ENCODE measurements at regions not wholly inside any gene's neighbourhood (a gene's known extent, or its start where the extent isn't known, plus 50 kb on each side); places are given as distances from the start of the nearest gene placed in this dataset.

DNA sequence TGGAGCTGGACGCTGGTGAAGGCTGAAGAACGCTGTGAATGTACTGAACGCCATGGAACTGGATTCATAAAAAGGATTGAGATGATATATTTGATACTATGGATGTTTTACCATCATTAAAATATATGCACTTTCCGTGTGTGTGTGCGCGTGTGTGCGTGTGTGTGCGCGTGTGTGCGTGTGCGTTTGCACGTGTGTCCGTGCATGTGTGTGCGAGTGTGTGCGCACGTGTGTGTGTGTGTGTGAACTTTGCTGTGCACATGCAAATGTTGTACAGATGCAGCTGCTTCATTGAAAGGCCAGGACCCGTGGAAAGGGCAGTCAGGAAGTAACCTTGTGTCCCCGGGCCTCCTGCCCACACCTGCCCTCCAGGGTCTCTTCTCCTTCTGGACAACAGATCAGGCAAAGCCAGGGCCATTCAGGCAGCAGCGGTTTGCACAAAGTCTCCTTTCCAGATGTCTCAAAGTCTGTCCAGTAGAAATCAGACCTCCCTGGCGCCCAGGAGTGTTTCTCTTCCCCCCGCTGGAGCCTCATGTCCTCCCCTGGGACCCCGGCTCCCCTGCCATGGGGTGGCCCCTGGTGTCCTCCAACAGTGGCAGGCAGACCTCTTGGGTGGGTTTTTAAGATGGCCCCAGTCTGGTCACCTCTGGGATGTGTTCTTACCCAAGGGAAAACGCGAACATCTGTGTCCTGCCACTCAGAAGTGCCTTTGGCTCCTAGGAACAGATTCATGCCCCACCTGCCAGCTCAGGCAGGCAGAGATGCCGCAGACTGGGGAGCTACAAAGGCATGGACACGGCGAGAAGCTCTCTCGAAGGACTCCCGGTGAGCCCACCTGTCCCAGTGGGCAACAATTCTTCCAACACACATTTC, 86.1 kb upstream of the GPC1 start:
- TF ChIP-seq, protein P1, sequence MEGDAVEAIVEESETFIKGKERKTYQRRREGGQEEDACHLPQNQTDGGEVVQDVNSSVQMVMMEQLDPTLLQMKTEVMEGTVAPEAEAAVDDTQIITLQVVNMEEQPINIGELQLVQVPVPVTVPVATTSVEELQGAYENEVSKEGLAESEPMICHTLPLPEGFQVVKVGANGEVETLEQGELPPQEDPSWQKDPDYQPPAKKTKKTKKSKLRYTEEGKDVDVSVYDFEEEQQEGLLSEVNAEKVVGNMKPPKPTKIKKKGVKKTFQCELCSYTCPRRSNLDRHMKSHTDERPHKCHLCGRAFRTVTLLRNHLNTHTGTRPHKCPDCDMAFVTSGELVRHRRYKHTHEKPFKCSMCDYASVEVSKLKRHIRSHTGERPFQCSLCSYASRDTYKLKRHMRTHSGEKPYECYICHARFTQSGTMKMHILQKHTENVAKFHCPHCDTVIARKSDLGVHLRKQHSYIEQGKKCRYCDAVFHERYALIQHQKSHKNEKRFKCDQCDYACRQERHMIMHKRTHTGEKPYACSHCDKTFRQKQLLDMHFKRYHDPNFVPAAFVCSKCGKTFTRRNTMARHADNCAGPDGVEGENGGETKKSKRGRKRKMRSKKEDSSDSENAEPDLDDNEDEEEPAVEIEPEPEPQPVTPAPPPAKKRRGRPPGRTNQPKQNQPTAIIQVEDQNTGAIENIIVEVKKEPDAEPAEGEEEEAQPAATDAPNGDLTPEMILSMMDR (IDR thresholded peaks at IDR 0.05; ENCODE audit: low read depth, low read length) = no peak
- TF ChIP-seq, protein P2, sequence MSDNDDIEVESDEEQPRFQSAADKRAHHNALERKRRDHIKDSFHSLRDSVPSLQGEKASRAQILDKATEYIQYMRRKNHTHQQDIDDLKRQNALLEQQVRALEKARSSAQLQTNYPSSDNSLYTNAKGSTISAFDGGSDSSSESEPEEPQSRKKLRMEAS (IDR thresholded peaks at IDR 0.05; ENCODE audit: low read depth, low read length) = no peak
- no peak for TF ChIP-seq POLR2A (IDR thresholded peaks at IDR 0.05; ENCODE audit: extremely low read depth, insufficient read length)
- TF ChIP-seq MYC (IDR thresholded peaks at IDR 0.05; ENCODE audit: low read depth, low read length) = no peak

Measured in NB4 (cell line).